HG02981 (cell line): ENCODE measurements at regions not wholly inside any gene's neighbourhood (a gene's known extent, or its start where the extent isn't known, plus 50 kb on each side); places are given as distances from the start of the nearest gene placed in this dataset.
"Not testable (repeated sequence)": the region's sequence is repeated elsewhere in the genome, so short reads cannot be mapped to it uniquely, and the experiment has no call there.

Source experiments
- ATAC-seq: cut with Tn5 transposase; IDR thresholded peaks from one replicate; pipeline ENCODE4 v1.9.1; 2021; ENCODE audit warnings: mild to moderate bottlenecking, moderate library complexity; ENCODE audit not compliant: unreplicated experiment

DNA sequence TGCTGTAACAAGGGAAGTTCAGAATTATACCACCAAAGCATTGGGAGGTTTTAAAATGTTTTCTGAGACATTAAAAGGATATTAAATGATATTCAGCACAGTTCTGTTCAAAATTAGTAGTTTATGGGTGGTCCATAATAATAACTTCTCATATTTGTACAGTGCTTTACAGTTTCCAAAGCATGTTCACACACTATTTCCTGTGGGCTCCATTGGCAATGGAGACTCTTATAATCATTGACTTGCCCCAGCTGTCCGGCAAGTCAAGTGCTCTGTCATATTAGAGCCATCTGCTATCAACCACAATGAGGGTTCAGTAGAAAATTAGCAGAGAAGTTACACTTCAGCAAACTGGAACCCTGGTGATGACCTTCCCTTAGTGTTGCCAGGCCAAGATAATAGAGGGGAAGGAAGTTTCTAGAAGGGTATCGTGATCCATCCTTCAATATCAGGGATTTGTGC is 526.6 kb upstream of the CCDC196 start:
- peak; percentile 82 for ATAC-seq

DNA sequence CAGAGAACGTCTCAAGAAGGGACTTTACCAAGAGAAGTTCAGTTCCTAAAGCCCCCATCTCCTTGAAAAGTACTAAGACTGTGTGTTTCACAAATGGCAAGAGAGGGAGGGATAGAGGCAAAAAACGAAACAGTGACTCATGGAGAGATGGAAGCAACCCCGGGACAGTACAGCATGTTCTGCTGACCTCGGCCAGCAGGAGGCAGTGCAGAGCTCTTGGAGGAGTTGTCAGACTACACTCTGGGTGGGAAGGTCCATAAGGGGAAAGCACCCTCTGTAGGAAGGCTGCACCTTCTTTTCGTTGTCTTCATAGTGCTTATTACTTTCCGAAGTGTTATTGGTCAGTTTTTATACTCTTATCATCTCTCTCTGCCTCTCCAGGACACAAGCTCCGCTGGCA is 525.2 kb upstream of the CCDC196 start:
- no peak for ATAC-seq

DNA sequence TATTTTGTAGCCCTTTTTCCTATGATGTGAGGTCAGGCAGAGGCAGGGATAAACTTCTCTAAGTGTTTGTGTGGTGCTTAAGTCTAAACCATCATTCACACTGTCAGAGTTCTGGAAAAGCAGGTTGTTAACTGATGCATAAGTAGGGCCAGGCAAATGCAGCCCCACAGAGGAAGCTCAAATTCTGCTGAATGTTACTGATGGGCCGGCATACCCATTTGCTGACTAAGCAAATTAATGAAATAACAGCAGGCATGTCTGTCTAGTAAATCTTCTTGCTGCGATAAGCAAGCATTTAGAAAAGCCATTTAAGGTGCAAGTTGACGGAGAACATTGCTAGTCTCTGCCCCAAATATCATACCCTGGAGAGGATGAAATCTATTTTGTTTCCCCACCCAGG is 523.2 kb upstream of the CCDC196 start:
- no peak for ATAC-seq

GRCh38 chr14:65964366-65964765 is 521.8 kb upstream of the CCDC196 start:
- ATAC-seq, result no peak

GRCh38 chr14:65966188-65966587 is 520.0 kb upstream of the CCDC196 start:
- ATAC-seq, result no peak

DNA sequence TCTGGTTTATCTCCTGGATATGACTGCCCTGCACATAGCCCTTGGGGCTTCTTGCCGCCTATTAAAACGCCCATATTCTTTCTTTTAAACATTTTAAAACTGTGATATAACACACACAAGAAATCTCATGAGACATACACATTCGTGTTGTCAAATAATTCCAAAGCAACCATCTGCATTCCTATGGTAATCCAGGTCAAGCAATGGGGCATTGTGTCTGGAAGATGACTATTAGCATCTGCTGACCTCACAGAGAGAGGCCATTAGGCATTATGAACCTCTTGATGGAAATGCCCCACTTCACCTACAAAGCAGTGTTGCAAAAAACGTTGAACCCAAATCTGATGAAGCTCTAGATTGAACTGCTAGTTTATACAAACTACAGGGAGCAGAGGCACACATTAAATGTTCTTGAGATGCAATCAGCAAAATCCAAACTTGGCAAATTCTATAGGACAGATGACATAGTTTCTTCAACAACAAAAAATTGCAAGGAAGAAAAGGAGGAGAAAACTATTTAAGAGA is 513.8 kb upstream of the CCDC196 start:
- ATAC-seq, result no peak

GRCh38 chr14:65972891-65973290 is 513.3 kb upstream of the CCDC196 start:
- no peak for ATAC-seq

GRCh38 chr14:65975865-65976264 is 510.3 kb upstream of the CCDC196 start:
- no peak for ATAC-seq

DNA sequence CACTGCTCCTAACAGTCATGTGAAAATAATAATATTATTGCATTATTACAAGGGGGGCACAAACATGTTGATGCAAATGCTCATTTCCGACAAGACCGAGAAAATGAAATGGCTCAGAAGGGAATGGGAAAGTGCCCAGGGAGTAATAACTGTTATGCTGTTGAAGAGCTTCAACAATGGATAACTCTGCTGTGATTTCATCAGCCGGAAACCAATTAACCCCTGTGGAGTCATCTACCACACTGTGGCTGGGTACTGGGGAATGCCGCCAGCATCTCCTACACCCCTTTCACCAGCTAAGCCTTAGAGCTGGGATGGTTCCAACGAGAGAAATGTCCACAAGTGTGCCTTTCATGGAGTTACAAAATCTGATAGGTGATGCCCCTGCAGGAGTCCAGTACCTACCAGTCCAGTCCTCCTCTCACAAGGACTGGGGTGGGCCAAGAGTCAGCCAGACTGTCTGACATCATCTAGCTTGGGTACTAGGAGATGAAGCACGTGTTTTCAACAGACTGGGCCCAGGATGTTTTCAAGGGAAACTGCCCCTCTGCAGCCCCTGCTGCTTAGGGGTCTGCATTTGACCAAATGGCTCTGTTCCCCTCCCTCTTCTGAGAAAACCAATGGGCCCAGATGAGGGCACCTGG is 509.3 kb upstream of the CCDC196 start:
- ATAC-seq, result no peak

DNA sequence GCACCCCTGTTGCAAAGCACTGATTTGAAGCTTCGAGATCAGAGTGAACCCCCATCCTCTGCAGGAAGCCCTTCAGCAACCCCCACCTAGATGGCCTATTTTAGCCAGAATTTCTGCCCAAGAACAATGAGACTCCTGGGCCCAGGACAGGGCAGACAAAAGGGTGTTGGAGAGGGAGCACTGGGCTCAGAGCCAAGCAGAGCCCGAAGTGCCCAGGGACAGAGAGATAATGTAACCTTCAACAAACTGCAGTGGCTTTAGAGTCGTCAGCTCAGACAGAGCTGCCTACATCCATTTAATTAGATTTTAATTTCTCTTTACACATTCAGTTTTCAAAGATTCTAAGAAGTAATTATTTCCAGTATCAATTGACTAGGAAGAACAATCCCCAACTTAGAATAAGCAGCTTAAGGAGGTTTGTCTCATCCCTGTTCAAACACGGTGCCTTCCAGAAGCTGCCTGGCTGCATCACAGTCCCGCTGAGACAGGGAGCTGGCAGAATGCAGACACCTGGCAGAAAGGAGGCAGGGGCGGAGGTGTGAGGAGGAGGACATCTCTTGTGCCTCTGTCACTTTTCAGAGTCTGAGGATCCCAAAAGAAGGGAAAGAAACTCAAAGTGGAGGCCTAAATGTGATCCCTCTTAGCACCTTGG is 504.9 kb upstream of the CCDC196 start:
- no peak for ATAC-seq

- no peak for ATAC-seq
Observed at GRCh38 chr14:65986041-65986440, 500.1 kb upstream of the CCDC196 start.

DNA sequence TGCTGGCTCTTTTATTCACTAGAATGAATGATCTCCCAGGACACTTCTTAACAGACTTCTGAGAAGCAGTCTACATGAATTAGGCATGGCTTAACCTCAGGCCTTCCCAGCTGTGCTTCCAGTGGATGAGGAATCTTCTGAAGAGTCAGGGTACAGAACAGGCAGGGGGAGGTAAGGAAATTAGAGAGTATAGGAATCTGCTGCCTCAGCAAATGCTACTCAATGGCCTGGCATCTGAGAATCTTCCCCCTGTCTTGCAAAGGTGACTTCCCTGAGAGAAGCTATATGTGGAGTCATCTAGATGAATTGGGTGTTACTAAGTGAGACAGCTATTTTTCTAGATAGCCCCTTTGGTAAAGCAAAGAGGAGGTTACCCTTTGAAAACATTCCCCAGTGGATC is 496.2 kb upstream of the CCDC196 start:
- no peak for ATAC-seq

GRCh38 chr14:65991104-65991503 is 495.1 kb upstream of the CCDC196 start:
- no peak for ATAC-seq

GRCh38 chr14:65991935-65992334 is 494.2 kb upstream of the CCDC196 start:
- ATAC-seq, result not testable (repeated sequence)

DNA sequence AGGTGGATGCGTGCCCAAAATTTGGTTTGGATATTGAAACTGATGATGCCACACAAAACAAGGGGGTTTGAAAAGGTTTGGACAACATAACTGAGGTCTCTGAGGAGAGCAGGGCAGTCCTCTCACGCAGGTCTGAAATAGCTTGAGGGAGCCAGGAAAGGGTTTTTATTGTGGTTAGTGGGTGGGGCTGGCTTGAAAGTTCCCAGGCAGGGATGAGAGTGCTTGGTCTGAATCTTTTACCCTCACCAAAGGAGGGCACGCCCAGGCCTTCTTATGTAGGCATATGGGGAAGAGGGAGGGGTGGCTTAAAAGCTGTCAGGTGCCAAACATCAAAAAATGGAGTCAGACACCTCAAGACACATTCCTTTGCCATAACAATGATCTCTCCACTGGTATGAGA is 493.1 kb upstream of the CCDC196 start:
- no peak for ATAC-seq

GRCh38 chr14:65993996-65994395 is 492.2 kb upstream of the CCDC196 start:
- ATAC-seq, result no peak

DNA sequence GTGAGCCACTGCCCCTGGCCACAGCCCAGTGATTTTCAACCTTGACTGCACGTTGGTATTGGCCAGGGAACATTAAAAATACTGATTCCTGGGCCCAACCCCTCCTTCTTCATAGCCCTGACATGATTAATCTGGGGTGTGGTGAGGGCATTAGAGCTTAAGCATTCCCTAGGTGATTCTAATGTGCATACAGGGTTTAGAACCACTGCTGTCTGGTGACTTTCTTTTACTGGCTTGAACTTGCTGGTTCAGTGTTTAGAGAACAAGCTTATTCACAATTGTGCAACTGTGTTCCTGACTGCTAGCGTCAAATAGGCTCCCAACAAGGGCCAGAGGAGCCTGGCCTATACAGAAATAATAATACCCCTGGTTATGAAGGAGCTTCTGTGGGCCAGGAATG is 488.8 kb upstream of the CCDC196 start:
- ATAC-seq, result no peak

DNA sequence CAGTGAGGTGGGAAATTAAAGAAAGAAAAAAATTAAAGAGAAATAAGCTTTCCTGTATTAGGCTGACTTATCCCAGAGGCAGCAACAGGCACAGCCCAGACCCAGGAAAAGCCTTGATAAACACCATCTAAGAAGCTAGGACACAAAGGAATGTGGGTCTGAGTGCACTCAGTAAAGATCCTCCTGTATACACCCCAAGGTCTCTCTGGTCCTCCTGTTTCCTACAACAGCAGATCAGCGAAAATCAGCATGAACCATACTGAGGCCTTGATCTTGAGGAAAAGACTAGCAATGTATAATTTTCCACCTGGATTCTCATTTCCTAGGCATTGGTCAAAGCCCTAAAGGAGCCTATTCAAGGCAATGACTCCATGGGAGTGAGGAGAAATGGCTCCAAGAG is 486.3 kb upstream of the CCDC196 start:
- no peak for ATAC-seq

DNA sequence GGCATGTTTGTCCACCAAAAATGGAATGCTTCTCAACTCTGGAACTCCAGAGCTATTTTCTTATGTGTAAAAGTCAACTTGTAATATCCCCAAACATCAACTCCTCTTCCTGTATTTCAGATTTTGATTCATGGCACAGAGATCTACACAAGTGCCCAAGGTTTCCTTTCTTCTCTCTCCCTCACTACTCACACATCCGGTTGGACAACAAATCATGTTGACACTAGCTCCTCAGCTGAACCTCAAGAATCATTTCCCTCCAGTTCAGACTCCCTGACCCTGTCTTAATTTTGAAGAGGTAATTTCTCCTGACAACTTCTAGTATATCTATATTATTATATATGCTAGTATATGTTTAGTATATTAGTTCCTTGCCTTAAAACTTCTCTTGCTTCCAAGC is 485.4 kb upstream of the CCDC196 start:
- ATAC-seq, result no peak

GRCh38 chr14:66001356-66001755 is 484.8 kb upstream of the CCDC196 start:
- ATAC-seq, result no peak

- no peak for ATAC-seq
Observed at GRCh38 chr14:66003082-66003730, 483.0 kb upstream of the CCDC196 start.

DNA sequence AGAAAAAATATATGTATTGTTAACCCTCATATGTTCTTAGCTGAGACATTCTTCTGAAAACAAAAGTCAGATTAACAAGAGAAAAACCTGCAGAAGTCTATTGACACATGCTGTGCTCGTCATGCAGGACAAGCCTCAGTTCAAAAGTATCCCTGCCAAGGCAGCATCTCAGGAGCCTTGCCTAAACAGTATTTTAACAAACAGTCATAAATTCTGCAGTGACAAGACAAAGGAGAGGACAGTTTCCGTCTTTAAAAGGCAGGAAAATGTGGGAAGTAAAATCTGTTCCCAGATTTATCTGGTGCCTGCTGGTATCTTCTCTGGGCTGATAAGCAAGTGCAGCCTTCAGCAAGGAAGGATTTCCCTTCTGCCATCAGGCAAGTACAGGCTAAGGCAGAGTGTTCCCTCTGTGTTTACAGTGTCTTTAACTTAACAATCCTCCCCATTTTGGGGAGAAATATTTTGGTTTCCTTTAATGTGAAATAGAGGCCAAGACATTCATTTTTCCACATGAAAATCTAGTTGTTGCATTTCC is 480.2 kb upstream of the CCDC196 start:
- ATAC-seq, result no peak
